ENCODE measurements at regions not wholly inside any gene's neighbourhood (a gene's known extent, or its start where the extent isn't known, plus 50 kb on each side); places are given as distances from the start of the nearest gene placed in this dataset.

GRCh38 chr6:112951829-112952228 is 604.7 kb downstream of the RFPL4B start:
- no peak for TF ChIP-seq POLR2A (IDR thresholded peaks at IDR 0.05)
- TF ChIP-seq, protein P1, sequence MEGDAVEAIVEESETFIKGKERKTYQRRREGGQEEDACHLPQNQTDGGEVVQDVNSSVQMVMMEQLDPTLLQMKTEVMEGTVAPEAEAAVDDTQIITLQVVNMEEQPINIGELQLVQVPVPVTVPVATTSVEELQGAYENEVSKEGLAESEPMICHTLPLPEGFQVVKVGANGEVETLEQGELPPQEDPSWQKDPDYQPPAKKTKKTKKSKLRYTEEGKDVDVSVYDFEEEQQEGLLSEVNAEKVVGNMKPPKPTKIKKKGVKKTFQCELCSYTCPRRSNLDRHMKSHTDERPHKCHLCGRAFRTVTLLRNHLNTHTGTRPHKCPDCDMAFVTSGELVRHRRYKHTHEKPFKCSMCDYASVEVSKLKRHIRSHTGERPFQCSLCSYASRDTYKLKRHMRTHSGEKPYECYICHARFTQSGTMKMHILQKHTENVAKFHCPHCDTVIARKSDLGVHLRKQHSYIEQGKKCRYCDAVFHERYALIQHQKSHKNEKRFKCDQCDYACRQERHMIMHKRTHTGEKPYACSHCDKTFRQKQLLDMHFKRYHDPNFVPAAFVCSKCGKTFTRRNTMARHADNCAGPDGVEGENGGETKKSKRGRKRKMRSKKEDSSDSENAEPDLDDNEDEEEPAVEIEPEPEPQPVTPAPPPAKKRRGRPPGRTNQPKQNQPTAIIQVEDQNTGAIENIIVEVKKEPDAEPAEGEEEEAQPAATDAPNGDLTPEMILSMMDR (IDR thresholded peaks at IDR 0.05), result no peak
